ENCODE measurements at regions not wholly inside any gene's neighbourhood (a gene's known extent, or its start where the extent isn't known, plus 50 kb on each side); places are given as distances from the start of the nearest gene placed in this dataset.

DNA sequence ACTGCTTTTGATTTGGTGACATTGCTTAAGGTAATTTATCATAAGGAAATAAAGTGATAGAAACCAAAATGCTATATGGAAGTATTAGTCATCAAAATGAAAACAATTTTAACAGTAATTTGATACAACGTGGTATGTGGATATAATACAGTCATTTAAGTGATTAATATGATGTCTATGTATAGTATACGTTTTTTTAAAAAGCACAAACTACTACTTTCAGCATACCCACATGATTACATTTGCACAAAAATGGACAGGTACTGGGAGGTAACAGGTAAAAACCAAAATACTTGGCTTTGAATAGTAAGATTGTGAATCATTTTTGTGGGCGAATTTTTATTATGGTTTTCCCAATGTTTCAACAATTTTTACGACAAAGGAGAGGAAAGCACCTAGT is 97.6 kb downstream of the OGFRL1 start:
- Histone ChIP-seq H3K36me3 (replicated peaks) (peaks cover 4% of the 10 kb centered on the region), H3K27me3 (replicated peaks) (no peaks in the 10 kb centered on the region), H3K4me3 (ENCODE audit: low read depth, low read length) (no peak overlapping the region), H3K27ac (peak overlapping the region; percentile 16)
- in situ Hi-C loops (cut with HindIII; ENCODE audit: low pct_ligation_motif_present, low sequenced_read_pairs), result loop anchor here (25.0 kb wide), 1 partner anchor 101 kb away; no protein-coding TSS in a partner anchor
- no peak for TF ChIP-seq CTCF (IDR thresholded peaks at IDR 0.05; ENCODE audit: low read depth, low read length, missing control alignments)
- no peak for DNase-seq

- Histone ChIP-seq H3K27ac (peak overlapping the region; percentile 18), H3K27me3 (replicated peaks) (no peaks in the 10 kb centered on the region), H3K4me3 (ENCODE audit: low read depth, low read length) (no peak overlapping the region), H3K36me3 (replicated peaks) (peaks cover 4% of the 10 kb centered on the region)
- no peak for DNase-seq
- TF ChIP-seq CTCF (IDR thresholded peaks at IDR 0.05; ENCODE audit: low read depth, low read length, missing control alignments), result no peak
- in situ Hi-C loops (cut with HindIII; ENCODE audit: low pct_ligation_motif_present, low sequenced_read_pairs), result loop anchor here (25.0 kb wide), 1 partner anchor 100 kb away; no protein-coding TSS in a partner anchor
These were observed 98.6 kb downstream of the OGFRL1 start for GRCh38 chr6:71387179-71387578.

GRCh38 chr6:71388068-71388744 is 99.6 kb downstream of the OGFRL1 start:
- in situ Hi-C loops (cut with HindIII; ENCODE audit: low pct_ligation_motif_present, low sequenced_read_pairs), result loop anchor here (25.0 kb wide), 1 partner anchor 99 kb away; no protein-coding TSS in a partner anchor
- H3K27ac ChIP-seq, result no peak overlapping the region
- no peak overlapping the region for H3K4me3 ChIP-seq (ENCODE audit: low read depth, low read length)
- H3K27me3 ChIP-seq (replicated peaks), result no peaks in the 10 kb centered on the region
- no peak for DNase-seq
- TF ChIP-seq CTCF (IDR thresholded peaks at IDR 0.05; ENCODE audit: low read depth, low read length, missing control alignments), result no peak
- peaks cover 4% of the 10 kb centered on the region for H3K36me3 ChIP-seq (replicated peaks)

- in situ Hi-C loops (cut with HindIII; ENCODE audit: low pct_ligation_motif_present, low sequenced_read_pairs), result loop anchor here (25.0 kb wide), 1 partner anchor 98 kb away; no protein-coding TSS in a partner anchor
- H3K27ac ChIP-seq, result peak overlapping the region; percentile 4
- no peak for DNase-seq
These were observed 100.4 kb downstream of the OGFRL1 start for GRCh38 chr6:71388856-71389527.

DNA sequence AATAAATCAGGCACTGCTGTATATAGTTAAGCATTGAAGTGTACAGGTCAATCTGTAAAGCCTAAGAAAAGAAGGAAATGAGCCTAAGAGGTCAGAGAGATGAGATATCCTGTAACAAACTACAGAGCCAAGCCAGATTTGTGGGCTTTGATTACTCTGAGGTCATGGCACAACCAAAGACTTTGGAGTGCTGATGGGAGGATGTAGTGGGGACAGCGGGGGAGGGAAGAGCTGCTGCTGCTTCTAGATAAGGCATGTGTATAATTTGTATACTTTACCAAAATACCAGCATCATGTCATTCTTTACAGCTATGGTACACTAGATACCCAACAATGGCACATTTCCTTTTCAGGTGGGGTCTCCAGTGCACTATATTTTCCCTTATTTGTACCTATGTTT is 102.5 kb downstream of the OGFRL1 start:
- TF ChIP-seq CTCF (IDR thresholded peaks at IDR 0.05; ENCODE audit: low read depth, low read length, missing control alignments), result no peak
- DNase-seq, result no peak
- in situ Hi-C loops (cut with HindIII; ENCODE audit: low pct_ligation_motif_present, low sequenced_read_pairs), result loop anchor here (25.0 kb wide), 1 partner anchor 96 kb away; no protein-coding TSS in a partner anchor
- Histone ChIP-seq H3K4me3 (ENCODE audit: low read depth, low read length) (no peak overlapping the region), H3K36me3 (replicated peaks) (no peaks in the 10 kb centered on the region), H3K27ac (no peak overlapping the region), H3K27me3 (replicated peaks) (no peaks in the 10 kb centered on the region)

More at GRCh38 chr6:71388856-71389527, 100.4 kb downstream of the OGFRL1 start:
- no peak for TF ChIP-seq CTCF (IDR thresholded peaks at IDR 0.05; ENCODE audit: low read depth, low read length, missing control alignments)
- no peak overlapping the region for H3K4me3 ChIP-seq (ENCODE audit: low read depth, low read length)
- H3K27me3 ChIP-seq (replicated peaks), result no peaks in the 10 kb centered on the region
- no peaks in the 10 kb centered on the region for H3K36me3 ChIP-seq (replicated peaks)

Measured in brain microvascular endothelial cell (primary cell).